GM21619 (cell line): ENCODE measurements at regions not wholly inside any gene's neighbourhood (a gene's known extent, or its start where the extent isn't known, plus 50 kb on each side); places are given as distances from the start of the nearest gene placed in this dataset.

ENCODE experiments used
- ATAC-seq: cut with Tn5 transposase; IDR thresholded peaks from one replicate; pipeline ENCODE4 v1.9.1; 2021; ENCODE audit not compliant: unreplicated experiment

- no peak for ATAC-seq
Observed at GRCh38 chr4:188804861-188805260, 665.6 kb downstream of the TRIML1 start.

GRCh38 chr4:188811121-188811520, 671.9 kb downstream of the TRIML1 start:
- ATAC-seq, result no peak

GRCh38 chr4:188812644-188813043, 673.4 kb downstream of the TRIML1 start:
- no peak for ATAC-seq

GRCh38 chr4:188818300-188818699, 679.1 kb downstream of the TRIML1 start:
- no peak for ATAC-seq

- ATAC-seq, result no peak
Observed at GRCh38 chr4:188819233-188819632, 680.0 kb downstream of the TRIML1 start.

GRCh38 chr4:188821500-188821899, 682.3 kb downstream of the TRIML1 start:
- no peak for ATAC-seq

GRCh38 chr4:188822698-188823097, 683.5 kb downstream of the TRIML1 start:
- ATAC-seq, result no peak

GRCh38 chr4:188824553-188824952, 685.3 kb downstream of the TRIML1 start:
- no peak for ATAC-seq

- no peak for ATAC-seq
Observed at GRCh38 chr4:188826393-188826792, 687.2 kb downstream of the TRIML1 start.

- no peak for ATAC-seq
Observed at GRCh38 chr4:188839704-188840103, 700.5 kb downstream of the TRIML1 start.

GRCh38 chr4:188841523-188841922, 702.3 kb downstream of the TRIML1 start:
- ATAC-seq, result no peak

GRCh38 chr4:188854436-188854835, 715.2 kb downstream of the TRIML1 start:
- ATAC-seq, result no peak

GRCh38 chr4:188858696-188859095, 719.5 kb downstream of the TRIML1 start:
- no peak for ATAC-seq

GRCh38 chr4:188864741-188865140, 725.5 kb downstream of the TRIML1 start:
- no peak for ATAC-seq

- no peak for ATAC-seq
Observed at GRCh38 chr4:188867796-188868195, 728.6 kb downstream of the TRIML1 start.

- ATAC-seq, result no peak
Observed at GRCh38 chr4:188869581-188869980, 730.3 kb downstream of the TRIML1 start.

- no peak for ATAC-seq
Observed at GRCh38 chr4:188872809-188873208, 733.6 kb downstream of the TRIML1 start.

GRCh38 chr4:188876881-188877280, 737.6 kb downstream of the TRIML1 start:
- no peak for ATAC-seq

GRCh38 chr4:188879598-188879997, 740.4 kb downstream of the TRIML1 start:
- no peak for ATAC-seq

GRCh38 chr4:188887905-188888304, 748.7 kb downstream of the TRIML1 start:
- ATAC-seq, result no peak

- no peak for ATAC-seq
Observed at GRCh38 chr4:188892837-188893236, 753.6 kb downstream of the TRIML1 start.

- no peak for ATAC-seq
Observed at GRCh38 chr4:188903986-188904385, 764.7 kb downstream of the TRIML1 start.

- no peak for ATAC-seq
Observed at GRCh38 chr4:188904617-188905016, 765.4 kb downstream of the TRIML1 start.

GRCh38 chr4:188905248-188905647, 766.0 kb downstream of the TRIML1 start:
- ATAC-seq, result no peak
